Kidney (tissue), 13 donors: ENCODE measurements at regions not wholly inside any gene's neighbourhood (a gene's known extent, or its start where the extent isn't known, plus 50 kb on each side); places are given as distances from the start of the nearest gene placed in this dataset.
A peak's percentile ranks its signal among the peaks of the same experiment; 100 is the strongest.

Source experiments
- DNase-seq, 5 donors: peaks; one replicate each; pipeline ENCODE4 v3.0.0-alpha.2; 2013 to 2020
- FAIRE-seq: peaks from 2 replicates; lab custom pipeline; 2012; peaks lifted over from hg19 to GRCh38; lab: Jason Lieb, UNC
- H3K27ac ChIP-seq, 2 donors: one replicate each; pipeline ENCODE4 v1.7.0; 2013; ENCODE audit warnings: low read depth in 2 of 2, low read length in 2 of 2, inconsistent platforms in 1 of 2
- H3K27me3 ChIP-seq: one replicate; pipeline ENCODE4 v1.7.1; 2013; ENCODE audit warnings: low read length, inconsistent platforms; ENCODE audit not compliant: control insufficient read depth, insufficient read depth
- H3K36me3 ChIP-seq, 3 donors: one replicate each; pipeline versions ENCODE4 v1.7.0 to v1.7.1; 2013; ENCODE audit warnings: low read length in 3 of 3, control low read depth in 1 of 3, inconsistent platforms in 1 of 3; ENCODE audit not compliant: insufficient read depth in 3 of 3, control insufficient read depth in 2 of 3
- H3K4me1 ChIP-seq, 3 donors: one replicate each; pipeline versions ENCODE4 v1.7.0 to v1.7.1; 2013; ENCODE audit warnings: low read length in 3 of 3, inconsistent platforms in 1 of 3, low read depth in 1 of 3; ENCODE audit not compliant: control insufficient read depth in 2 of 3, insufficient read depth in 2 of 3
- H3K4me3 ChIP-seq, 3 donors: one replicate each; pipeline versions ENCODE4 v1.7.0 to v1.8.1; 2013; ENCODE audit warnings: low read length in 3 of 3, control low read depth in 1 of 3, inconsistent platforms in 1 of 3
- H3K9ac ChIP-seq, 3 donors: one replicate each; pipeline versions ENCODE4 v1.7.0 to v1.7.1; 2013; ENCODE audit warnings: low read length in 3 of 3, control low read depth in 1 of 3, inconsistent platforms in 1 of 3
- H3K9me3 ChIP-seq, 3 donors: one replicate each; pipeline versions ENCODE4 v1.7.0 to v1.7.1; 2013; ENCODE audit warnings: low read length in 3 of 3, control low read depth in 1 of 3, inconsistent platforms in 1 of 3; ENCODE audit not compliant: control insufficient read depth in 2 of 3, insufficient read depth in 1 of 3
- intact Hi-C: fragments of 100-400 bp; cut with DNase I; formaldehyde crosslinking; loops from one replicate; pipeline ENCODE4 v1.11.1; 2022
- TF ChIP-seq, protein P1 (sequence below): IDR thresholded peaks from 3 replicates; pipeline ENCODE4 v1.5.1; 2012; ENCODE audit warnings: mild to moderate bottlenecking, moderate library complexity, borderline replicate concordance; ENCODE audit not compliant: insufficient read depth; ENCODE audit errors: extremely low read depth
- donor health status: control.
- donor health status: control.
- donor health status: control.
- donor health status: control.
- donor health status: control.
- donor health status: DM: yes; HTN: yes; CAD: no.
- donor health status: Normal renal cell carcinoma (clear cell type).

GRCh38 chr2:38187541-38188011 is 111.6 kb upstream of the CYP1B1 start:
- FAIRE-seq = no peak
- DNase-seq = peak in 2 of 5 donors; percentile 66 to 77
- no peak overlapping the region for H3K4me3 ChIP-seq
- intact Hi-C loops = no loop called here
- H3K27ac ChIP-seq = no peak overlapping the region
- H3K27me3 ChIP-seq = no peaks in the 10 kb centered on the region
- TF ChIP-seq, protein P1, sequence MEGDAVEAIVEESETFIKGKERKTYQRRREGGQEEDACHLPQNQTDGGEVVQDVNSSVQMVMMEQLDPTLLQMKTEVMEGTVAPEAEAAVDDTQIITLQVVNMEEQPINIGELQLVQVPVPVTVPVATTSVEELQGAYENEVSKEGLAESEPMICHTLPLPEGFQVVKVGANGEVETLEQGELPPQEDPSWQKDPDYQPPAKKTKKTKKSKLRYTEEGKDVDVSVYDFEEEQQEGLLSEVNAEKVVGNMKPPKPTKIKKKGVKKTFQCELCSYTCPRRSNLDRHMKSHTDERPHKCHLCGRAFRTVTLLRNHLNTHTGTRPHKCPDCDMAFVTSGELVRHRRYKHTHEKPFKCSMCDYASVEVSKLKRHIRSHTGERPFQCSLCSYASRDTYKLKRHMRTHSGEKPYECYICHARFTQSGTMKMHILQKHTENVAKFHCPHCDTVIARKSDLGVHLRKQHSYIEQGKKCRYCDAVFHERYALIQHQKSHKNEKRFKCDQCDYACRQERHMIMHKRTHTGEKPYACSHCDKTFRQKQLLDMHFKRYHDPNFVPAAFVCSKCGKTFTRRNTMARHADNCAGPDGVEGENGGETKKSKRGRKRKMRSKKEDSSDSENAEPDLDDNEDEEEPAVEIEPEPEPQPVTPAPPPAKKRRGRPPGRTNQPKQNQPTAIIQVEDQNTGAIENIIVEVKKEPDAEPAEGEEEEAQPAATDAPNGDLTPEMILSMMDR = no peak
- H3K4me1 ChIP-seq = peaks cover 0 to 4% (median 0%) of the 10 kb centered on the region in 3 donors
- no peak overlapping the region for H3K9ac ChIP-seq
- H3K9me3 ChIP-seq = no peaks in the 10 kb centered on the region
- no peaks in the 10 kb centered on the region for H3K36me3 ChIP-seq

GRCh38 chr2:38185012-38185491 is 109.1 kb upstream of the CYP1B1 start:
- TF ChIP-seq, protein P1 = no peak
- Histone ChIP-seq H3K9me3 (no peaks in the 10 kb centered on the region), H3K4me3 (no peak overlapping the region), H3K36me3 (no peaks in the 10 kb centered on the region), H3K27ac (no peak overlapping the region), H3K9ac (no peak overlapping the region), H3K27me3 (no peaks in the 10 kb centered on the region), H3K4me1 (peaks cover 0 to 8% (median 0%) of the 10 kb centered on the region in 3 donors)
- FAIRE-seq = no peak
- intact Hi-C loops = no loop called here
- no peak for DNase-seq

DNA sequence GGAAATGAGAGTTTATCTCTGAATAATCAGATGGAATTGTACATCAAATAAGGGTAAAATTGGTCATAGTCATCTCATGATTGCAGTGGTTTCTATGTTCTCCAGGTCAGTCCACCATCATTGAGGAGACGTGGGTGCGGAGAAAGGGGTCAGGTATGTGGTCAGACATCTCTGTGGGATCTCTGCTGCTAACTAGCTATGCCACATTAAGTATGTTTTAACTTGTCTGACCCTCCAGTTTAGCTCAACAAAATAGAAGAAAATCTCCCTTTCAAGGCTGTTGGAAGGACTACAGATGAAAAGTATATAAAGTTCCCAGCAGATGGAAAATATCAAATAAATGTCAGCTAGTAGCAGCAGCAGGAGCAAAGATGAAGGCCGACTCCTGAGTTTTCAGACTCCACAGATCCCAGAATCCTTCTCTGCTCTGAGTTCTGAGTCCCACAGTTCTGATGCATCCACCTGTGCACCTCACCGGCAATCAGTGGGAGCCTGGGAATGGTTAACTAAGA is 106.6 kb upstream of the CYP1B1 start:
- Histone ChIP-seq H3K9ac (no peak overlapping the region), H3K4me1 (peaks cover 0 to 11% (median 3%) of the 10 kb centered on the region in 3 donors), H3K4me3 (no peak overlapping the region), H3K36me3 (no peaks in the 10 kb centered on the region), H3K27ac (no peak overlapping the region), H3K27me3 (no peaks in the 10 kb centered on the region), H3K9me3 (no peaks in the 10 kb centered on the region)
- DNase-seq (peak in 2 of 5 donors; percentile 56 to 82), FAIRE-seq (no peak)
- intact Hi-C loops = no loop called here
- TF ChIP-seq, protein P1 = no peak
